Body of pancreas (tissue), 4 donors: ENCODE measurements at regions not wholly inside any gene's neighbourhood (a gene's known extent, or its start where the extent isn't known, plus 50 kb on each side); places are given as distances from the start of the nearest gene placed in this dataset.

ENCODE experiments used
- CTCF ChIP-seq, 7 experiments: fragments of 450-650 bp in 4 of 7; fragments of 200-600 bp in 3 of 7; sonication (generic) in 3 of 7; IDR thresholded peaks; one replicate each; pipeline ENCODE4 v1.5.1; 2016 to 2019; ENCODE audit warnings: antibody characterized with exemption in 7 of 7
- POLR2A ChIP-seq, 3 donors: fragments of 450-650 bp; IDR thresholded peaks; one replicate each; pipeline ENCODE4 v1.6.1; 2016; ENCODE audit warnings: antibody characterized with exemption in 3 of 3, mild to moderate bottlenecking in 2 of 3

- TF ChIP-seq CTCF (IDR thresholded peaks at IDR 0.05): no peak
- TF ChIP-seq POLR2A (IDR thresholded peaks at IDR 0.05): no peak
Measured at GRCh38 chr5:6918255-6918654, 205.0 kb downstream of the TENT4A start.
